Smooth muscle cell of the brain vasculature (primary cell): ENCODE measurements at regions not wholly inside any gene's neighbourhood (a gene's known extent, or its start where the extent isn't known, plus 50 kb on each side); places are given as distances from the start of the nearest gene placed in this dataset.
"Not testable (repeated sequence)": the region's sequence is repeated elsewhere in the genome, so short reads cannot be mapped to it uniquely, and the experiment has no call there.

Experiments
- DNase-seq: peaks from one replicate; pipeline ENCODE4 v3.0.0-alpha.2; 2012; ENCODE audit warnings: low read depth, low spot score

DNA sequence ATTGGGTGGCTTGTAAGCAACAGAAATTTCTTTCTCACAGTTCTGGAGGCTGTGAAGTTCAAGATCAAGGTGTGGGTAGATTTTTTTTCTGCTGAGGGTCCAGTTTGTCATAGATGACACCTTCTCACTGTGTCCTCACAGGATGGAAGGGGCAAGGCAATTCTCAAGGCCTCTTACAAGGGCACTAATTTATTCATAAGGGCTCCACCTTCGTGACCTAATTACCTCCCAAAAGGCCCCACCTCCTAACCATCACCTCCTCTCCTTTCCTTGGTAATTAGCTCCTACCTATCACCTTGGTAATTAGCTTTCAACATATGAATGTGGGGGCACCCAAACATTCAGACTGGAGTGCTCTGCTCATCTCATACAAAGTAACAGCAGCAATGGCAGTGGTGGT lies 92.3 kb upstream of the CD44 start:
- no peak for DNase-seq

DNA sequence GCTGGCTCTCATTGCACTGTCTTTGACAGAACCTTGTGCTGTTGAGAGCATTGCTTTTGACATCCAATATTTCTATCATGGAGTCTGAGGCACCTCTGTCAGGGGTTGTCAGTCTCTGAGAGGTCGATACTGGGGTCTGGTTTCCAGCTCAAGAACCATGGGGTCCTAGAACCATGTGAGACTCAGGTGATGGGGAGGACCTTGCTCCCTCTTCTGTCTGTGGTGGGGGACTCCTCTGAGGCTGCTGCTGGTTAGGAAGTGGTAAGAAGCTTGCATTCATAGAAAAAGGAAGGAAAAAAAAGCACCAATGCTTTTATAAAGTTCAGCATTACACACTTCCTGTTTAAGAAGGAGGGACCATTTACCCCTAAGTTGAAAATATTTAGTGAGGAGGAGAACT lies 91.8 kb upstream of the CD44 start:
- no peak for DNase-seq

DNA sequence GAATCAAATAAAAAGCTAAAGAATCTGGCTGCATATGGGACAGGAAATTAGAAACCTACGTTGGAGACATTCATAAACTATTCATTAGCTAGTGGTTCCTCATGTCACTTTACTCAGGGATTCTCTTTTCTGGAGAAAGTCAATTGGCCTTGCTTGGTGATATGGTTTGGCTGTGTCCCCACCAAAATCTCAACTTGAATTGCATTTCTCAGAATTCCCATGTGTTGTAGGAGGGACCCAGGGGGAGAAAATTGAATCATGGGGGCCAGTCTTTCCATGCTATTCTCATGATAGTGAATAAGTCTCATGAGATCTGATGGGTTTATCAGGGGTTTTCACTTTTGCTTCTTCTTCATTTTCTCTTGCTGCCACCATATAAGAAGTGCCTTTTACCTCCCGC lies 91.2 kb upstream of the CD44 start:
- DNase-seq: no peak

DNA sequence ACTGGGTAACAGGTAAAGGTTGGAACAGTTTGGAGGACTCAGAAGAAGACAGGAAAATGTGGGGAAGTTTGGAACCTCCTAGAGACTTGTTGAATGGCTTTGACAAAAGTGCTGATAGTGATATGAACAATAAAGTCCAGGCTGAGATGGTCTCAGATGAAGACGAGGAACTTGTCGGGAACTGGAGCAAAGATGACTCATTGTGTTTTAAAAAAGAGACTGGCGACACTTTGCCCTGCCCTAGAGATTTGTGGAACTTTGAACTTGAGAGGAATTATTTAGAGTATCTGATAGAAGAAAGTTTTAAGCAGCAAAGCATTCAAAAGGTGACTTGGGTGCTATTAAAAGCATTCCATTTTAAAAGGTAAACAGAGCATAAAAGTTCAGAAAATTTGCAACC lies 90.6 kb upstream of the CD44 start:
- DNase-seq: not testable (repeated sequence)

DNA sequence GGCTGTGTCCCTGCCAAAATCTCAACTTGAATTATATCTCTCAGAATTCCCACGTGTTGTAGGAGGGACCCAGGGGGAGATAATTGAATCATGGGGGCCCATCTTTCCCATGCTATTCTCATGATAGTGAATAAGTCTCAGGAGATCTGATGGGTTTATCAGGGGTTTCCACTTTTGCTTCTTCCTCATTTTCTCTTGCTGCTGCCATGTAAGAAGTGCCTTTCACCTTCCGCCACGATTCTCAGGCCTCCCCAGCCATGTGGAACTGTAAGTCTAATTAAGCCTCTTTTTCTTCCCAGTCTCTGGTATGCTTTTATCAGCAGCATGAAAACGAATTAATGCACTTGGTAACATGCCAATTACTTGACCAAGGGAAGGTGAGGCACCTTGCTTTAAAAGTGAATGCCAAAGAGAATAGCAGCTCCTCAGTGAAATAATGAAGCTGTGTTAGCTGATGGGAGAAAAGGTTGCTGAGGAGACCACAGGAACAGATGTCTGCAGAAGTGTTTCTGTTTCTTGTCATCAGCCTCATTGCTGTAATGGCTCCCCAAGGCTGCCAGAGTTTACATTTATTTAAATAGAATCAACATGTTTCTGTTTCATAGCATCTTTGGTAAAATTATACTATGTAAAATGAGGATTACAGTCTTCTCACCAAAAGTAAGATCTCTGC lies 89.0 kb upstream of the CD44 start:
- DNase-seq: no peak

DNA sequence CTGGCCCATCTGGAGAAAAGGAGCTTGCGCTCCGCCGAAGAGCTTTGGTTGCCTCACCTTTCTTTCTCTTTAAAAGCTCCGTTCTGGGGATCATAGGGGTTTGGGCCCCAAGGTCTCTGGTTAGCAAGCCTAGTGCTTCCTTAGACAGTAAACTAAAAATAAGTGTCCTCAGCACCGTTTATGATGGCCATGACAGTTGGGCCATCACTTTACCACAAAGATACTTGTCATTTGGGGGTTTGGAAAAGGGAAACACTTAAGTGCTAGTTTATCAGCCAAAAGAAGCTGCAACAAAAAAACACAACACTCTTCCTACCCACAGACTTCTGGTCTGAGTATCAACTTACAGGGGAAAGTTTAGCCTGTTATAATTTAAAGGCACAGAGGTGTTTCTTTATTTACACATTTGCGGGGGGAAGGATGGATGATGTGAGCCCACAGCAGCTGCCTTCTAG lies 88.4 kb upstream of the CD44 start:
- no peak for DNase-seq

DNA sequence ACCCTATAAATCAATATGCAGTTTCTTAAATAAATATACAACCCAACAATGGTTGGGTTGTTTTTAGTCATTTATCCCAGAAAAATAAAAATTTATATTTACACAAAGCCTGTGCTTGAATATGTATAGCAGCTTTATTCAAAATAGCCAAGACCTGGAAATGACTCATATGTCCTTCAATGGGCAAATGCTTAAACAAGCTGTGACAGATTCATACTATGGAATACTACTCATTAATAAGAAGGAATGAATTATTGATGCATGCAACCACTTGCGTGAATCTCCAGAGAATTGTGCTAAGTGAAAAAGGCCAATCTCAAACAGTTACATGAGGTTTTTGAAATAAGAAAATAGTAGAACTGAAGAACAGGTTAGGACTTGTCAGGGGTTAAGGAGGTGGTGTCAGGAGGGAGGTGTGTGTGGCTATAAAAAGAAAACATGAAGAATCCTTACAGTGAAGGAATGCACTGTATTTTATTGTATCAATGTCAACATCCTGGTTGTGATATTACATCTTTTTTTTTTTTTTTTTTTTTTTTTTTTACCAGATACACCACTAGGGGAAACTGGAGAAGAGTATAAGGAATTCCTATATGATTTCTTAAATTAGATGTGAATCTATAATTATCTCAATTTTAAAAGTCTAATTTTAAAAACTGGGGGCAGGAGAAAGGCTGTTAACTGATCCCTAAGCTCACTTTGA lies 82.4 kb upstream of the CD44 start:
- no peak for DNase-seq

DNA sequence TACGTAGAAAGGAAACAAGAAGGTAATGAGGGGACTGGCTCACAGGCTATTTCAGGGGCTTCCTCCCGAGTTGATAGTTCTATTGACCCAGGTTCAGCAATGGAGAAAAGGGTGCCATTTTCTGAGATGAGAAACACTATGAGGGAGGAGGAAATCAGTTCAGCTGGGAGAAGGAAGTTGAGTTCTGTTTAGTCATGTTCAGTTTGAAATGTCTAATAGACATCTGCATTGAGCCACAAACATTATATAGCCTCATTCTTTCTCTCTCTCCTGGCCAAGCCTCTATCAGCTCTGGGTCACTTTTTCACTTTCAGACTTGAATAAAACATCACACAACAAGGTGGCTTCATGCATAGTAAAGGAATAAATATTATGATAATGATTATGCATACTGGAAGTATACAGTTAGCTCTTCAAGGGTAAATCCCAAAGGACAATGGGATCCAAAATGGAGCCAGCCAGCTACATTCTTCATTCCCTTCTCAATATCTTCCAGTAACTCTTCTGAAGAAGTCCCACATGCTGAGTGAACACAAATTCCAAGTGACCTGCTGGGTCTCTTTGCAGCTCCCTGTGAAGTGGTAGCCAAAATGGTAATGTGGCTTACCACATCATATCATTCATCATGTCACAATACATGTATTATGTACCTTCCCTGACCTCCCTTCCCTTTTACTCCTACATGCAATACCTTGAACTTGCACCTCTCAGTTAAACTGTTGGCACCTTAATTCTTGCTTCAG lies 80.9 kb upstream of the CD44 start:
- peak; percentile 62 for DNase-seq

DNA sequence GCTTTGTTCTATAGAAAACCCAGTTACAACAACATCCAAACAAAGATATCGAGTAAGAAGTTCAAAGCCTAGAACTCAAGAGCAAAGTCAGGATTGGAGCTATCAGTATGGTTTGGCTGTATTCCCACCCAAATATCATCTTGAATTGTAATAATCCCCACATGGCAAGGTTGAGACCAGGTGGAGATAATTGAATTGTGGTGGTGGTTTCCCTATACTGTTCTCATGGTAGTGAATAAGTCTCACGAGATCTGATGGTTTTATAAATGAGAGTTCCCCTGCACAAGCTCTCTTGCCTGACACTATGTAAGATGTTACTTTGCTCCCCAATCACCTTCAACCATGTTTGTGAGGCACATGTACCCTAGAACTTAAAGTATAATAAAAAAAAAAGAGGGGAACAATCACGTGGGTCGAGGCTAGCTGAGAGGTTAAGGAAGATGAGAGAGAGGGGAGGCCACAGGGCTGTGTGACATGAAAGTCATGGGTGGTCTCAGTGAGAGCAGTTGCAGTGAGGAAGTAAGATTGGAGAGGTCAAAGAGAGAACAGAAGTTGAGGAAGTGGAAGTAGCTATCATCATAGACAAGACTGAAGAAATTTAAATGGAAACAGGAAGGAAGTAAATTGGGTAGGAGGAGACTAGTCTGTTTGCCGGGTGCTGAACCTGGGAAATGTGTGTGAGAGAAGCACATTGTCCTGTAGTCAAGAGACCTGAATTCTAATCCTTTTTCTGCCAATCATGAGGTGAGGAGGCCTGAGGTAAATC lies 80.1 kb upstream of the CD44 start:
- DNase-seq: no peak

DNA sequence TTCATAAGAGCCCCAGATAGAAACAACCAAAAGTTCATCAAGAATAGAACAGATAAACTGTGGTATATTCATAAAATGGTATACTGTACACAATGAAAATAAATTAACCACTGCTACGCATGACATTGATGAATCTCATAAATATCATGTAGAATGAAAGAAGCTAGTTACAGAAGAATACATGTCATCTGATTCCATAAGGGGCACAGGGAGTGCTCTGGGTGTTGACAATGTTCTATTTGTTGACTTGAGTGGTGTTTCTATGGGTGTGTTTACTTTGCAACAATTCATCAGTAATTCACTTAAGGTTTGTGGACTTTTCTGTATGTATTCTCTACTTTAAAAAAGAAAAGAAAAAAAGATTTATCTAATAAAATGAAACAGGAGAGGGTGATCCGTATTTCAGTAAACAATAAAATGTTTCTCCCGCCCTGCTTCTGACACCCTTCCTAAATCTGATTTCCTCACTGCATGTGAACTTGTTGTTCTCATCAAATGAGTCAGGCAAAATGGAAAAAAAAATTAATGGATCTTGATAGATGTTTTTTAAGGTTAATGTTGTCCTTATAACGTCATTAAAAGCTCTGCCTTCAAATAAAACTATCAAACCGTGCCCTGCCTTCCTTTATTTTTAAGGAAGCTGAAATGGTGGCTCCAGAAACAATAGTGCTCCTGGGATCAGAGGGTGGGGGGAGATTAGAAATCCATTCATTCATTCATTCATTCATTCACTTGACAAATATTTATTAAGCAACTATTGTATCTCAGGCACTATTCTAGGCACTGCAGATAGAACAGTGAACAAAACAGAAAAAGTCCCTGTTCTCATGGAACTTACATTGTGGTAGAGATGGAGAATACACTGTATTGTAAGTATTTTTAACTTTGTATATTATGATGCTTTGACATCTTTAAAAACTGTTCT lies 77.2 kb upstream of the CD44 start:
- no peak for DNase-seq

DNA sequence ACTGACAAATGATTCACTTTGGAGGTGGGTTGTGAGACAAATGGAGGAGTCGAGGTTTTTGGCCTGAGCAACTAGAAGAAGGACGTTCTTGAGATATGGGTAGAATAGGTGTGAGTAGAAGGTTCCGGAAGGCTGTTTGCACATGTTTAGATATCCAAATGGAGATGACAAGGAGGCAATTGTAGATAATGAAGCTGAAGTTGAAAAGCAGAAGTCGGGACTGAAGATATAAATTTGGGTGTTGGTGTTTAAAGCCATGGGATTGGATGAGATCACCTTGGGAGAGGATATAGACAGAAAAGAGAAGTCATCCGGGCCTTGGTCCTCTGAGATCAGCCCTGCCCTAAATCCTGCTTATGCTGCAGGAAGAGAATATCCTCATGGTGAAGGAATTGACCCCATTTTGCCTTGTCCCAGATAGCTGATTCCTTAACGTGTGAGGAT lies 75.5 kb upstream of the CD44 start:
- DNase-seq: no peak

DNA sequence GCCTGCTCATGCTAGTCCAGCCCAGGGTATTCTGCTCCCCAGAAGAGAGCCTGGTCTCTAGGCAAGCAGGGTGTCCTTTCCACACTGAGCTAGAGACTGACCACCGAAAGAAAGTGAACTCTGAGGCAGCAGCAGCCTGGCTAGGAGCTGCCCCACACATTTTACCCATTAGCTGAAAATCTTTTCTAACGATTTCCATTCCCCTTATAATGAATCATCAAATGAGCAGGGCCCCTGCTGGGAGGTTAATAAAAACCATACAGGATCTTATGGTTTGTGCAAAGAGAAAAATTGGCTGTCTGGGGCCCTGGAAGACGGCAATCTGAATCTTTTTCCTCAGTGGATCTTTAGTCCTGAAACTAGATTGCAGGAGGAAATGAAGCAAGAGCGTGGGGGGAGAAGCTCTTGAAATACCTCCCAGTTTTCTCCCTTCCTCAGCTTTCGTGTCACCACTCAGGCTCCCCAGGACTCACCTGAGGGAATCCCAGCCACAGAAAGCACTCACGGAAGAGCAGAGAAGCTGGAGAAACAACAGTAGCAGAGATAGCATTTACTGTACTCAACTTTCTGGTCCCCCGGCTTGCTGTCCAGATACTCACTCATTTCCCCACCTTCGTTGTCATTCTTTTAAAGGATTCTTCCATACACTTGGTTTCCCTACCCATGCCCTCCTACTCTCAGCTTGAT lies 74.7 kb upstream of the CD44 start:
- DNase-seq: peak; percentile 79

DNA sequence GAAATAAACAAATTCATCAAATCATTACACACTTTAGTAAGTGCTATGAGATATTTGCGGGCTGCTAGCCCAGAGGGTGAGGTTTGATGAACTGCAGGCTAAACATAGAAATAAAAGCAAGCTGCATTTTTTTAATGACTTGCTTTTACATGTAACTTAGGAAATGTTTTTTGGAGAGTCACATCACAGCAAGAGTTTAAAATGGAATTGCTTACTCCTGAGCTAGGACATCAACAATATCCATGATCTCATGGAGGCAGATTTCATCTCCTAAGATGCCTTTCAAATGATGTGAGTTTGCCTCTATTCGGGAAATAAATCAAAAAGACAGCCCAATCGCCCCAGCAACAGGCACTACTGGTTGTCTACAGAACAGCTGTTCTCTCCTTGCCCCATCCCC lies 73.4 kb upstream of the CD44 start:
- DNase-seq: no peak

DNA sequence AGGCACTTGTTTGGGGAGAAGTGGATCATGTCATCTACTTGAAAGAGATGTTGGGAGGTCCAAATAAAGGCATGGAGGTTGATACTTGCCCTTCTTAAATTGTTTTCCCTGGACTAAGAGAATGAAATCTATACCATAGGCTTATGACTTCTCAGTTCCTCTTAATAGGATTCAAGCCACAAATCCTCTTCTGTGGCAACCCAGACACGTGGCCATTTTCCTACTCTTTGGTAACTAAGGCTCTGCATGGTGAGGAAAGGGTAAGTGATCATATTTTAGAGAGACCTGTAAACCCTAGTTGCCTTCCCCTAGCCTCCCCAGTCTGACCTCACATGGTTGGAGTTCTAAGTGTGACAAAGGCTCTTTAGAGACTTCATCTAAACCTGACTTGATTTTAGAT lies 72.9 kb upstream of the CD44 start:
- no peak for DNase-seq

DNA sequence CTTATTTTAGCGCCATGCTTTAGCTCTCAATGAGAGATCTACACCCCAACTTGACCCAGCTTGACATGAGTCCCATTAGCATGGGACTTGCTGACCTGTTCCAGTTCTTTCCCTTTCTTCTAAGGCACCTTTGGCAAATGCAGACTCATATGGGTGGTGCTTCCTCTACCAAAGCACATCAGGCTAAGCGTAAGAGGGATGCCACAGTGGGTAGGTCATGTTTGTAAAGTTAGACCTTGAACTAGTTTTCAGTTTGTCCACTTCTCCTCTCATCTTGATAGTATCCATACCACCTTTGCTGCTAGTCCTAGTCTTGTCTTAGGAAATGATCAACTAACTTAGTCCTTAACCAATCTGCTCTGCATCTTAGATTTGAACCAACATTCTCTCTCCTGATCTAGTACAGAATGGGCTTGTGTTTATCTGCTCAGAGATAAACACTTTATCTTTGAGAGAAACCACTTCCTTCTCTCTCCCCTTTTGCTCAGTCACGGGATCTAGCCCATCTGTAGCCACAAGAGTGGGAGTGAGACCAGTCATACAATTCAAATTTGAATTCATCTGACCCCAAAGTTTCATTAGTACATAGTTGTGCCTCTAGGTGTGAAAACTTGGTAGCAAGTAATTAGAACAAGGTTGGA lies 72.1 kb upstream of the CD44 start:
- DNase-seq: no peak

DNA sequence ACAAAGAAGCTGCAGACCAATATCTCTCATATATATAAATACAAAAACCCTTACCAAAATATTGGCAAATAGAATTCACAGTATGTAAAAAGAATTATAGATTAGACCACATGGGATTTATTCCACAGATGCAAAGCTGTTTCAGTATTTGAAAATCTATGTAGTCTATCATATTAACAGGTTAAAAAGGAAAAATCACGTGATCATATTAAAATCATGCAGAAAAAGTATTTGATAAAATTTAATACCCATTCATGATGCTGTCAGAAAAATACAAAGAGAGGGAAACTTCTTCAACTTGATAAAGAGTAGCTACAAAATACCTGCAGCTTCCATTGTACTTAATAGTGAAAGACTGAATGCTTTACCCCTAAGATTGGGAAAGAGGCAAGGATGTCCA lies 67.2 kb upstream of the CD44 start:
- no peak for DNase-seq

DNA sequence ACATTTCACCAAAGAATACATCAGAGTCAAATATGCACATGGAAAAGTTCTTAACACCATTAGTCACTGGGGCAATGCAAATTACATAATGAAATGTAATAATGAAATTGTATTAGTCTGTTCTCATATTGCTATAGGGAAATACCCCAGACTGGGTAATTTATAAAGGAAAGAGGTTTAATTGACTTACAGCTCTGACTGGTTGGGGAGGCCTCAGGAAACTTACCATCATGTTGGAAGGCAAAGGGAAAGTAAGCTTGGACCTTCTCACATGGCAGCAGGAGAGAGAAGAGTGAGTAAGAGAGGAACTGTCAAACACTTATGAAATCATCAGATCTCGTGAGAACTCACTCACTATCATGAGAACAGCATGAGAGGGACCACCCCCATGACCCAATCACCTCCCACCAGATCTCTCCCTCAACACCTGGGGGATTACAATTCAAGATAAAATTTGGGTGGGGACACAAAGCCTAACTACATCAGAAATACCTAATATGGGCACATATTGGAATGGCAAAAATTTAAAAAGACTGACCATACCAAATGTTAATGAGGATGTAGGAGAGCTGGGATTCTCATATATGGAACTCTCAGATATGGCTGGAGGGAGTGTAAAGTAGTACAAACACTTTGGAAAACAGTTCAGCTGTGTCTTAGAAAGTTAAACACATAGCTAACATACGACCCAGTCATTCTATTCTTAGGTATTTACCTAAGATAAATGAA lies 65.1 kb upstream of the CD44 start:
- DNase-seq: no peak

DNA sequence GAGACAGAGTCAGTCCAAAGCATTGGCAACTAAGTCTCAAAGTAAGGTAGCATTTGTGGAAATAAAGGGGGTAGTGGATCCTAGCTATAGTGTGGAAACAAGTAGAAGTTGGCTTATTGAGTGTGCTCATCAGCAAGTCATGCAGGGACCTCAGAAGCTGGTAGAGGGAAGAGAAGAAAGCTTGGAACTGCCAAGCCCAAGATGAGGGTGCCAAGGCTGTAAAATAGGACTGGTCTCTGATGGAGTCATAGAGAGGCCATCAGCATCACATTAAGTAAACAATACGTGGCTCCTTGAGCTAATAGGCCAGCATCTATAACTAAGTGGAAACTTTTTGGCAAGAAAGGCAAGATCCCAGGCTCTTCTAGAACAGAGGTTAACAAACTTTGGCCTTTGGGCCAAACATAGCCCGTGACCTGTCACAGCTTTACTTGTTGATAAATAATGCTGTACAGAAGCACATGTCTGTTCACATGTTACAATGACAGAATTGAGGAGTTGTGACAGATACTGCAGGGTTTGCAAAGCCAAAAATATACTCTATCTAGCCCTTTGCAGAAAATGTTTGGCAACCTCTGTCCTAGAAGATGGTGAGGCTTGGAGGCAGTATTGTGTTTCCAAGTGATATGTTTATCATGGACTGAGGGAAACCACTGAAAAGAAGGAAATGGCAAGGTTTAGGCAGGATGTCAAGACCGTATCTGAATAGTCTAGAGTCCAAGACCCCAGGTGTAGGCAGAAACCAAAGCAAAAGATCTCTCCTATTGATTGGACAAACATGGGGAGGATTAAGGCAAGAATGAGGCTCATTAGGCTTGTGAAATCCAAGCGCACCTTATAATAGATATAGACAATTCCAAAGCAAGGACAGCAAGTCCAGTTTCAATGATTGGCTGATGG lies 62.5 kb upstream of the CD44 start:
- DNase-seq: no peak
